ENCODE measurements at regions not wholly inside any gene's neighbourhood (a gene's known extent, or its start where the extent isn't known, plus 50 kb on each side); places are given as distances from the start of the nearest gene placed in this dataset.

GRCh38 chr12:77133566-77133965 lies 68.2 kb upstream of the E2F7 start:
- Histone ChIP-seq H3K9me3 (ENCODE audit: insufficient read depth, low read depth, low read length) (no peaks in the 10 kb centered on the region), H4K20me1 (ENCODE audit: insufficient read depth, low read length) (no peaks in the 10 kb centered on the region), H2AFZ (ENCODE audit: low read depth, low read length) (no peak overlapping the region), H3K27ac (ENCODE audit: low read depth, low read length) (no peak overlapping the region), H3K4me3 (ENCODE audit: insufficient read depth, low read depth, low read length) (no peak overlapping the region), H3K4me2 (ENCODE audit: low read length) (no peak overlapping the region), H3K36me3 (ENCODE audit: insufficient read depth, low read length) (no peaks in the 10 kb centered on the region), H3K4me1 (ENCODE audit: insufficient read depth, low read length) (peaks cover 14% of the 10 kb centered on the region), H3K79me2 (ENCODE audit: insufficient read depth, low read length) (no peaks in the 10 kb centered on the region), H3K9ac (ENCODE audit: low read length) (no peak overlapping the region), H3K27me3 (ENCODE audit: insufficient read depth, low read length) (no peaks in the 10 kb centered on the region)
- H3K9me3 Mint-ChIP-seq (ENCODE audit: unreplicated experiment) = no peaks in the 10 kb centered on the region
- FAIRE-seq (no peak), DNase-seq (ENCODE audit: low read depth) (peak; percentile 51)
- TF ChIP-seq EZH2 (IDR thresholded peaks at IDR 0.05; ENCODE audit: insufficient read depth, low read length) = no peak
- TF ChIP-seq CTCF (IDR thresholded peaks at IDR 0.05; ENCODE audit: insufficient read depth, low read depth, low read length) = no peak
- H3K4me1 Mint-ChIP-seq (ENCODE audit: low read depth, unreplicated experiment) = peaks cover 17% of the 10 kb centered on the region
- H3K36me3 Mint-ChIP-seq (ENCODE audit: low read depth, unreplicated experiment) = no peaks in the 10 kb centered on the region
- H3K27me3 Mint-ChIP-seq (ENCODE audit: low read depth, unreplicated experiment) = no peaks in the 10 kb centered on the region
- H3K27ac Mint-ChIP-seq (ENCODE audit: unreplicated experiment) = no peak overlapping the region
- no peak overlapping the region for H3K4me3 Mint-ChIP-seq (ENCODE audit: unreplicated experiment)

- DNase-seq (ENCODE audit: low read depth) (no peak), FAIRE-seq (no peak)
- no peak overlapping the region for H3K27ac ChIP-seq (ENCODE audit: low read depth, low read length)
- Mint-ChIP-seq H3K36me3 (ENCODE audit: low read depth, unreplicated experiment) (no peaks in the 10 kb centered on the region), H3K4me3 (ENCODE audit: unreplicated experiment) (no peak overlapping the region), H3K27ac (ENCODE audit: unreplicated experiment) (no peak overlapping the region), H3K9me3 (ENCODE audit: unreplicated experiment) (no peaks in the 10 kb centered on the region), H3K4me1 (ENCODE audit: low read depth, unreplicated experiment) (peaks cover 15% of the 10 kb centered on the region), H3K27me3 (ENCODE audit: low read depth, unreplicated experiment) (no peaks in the 10 kb centered on the region)
- no peaks in the 10 kb centered on the region for H3K36me3 ChIP-seq (ENCODE audit: insufficient read depth, low read length)
- H2AFZ ChIP-seq (ENCODE audit: low read depth, low read length) = no peak overlapping the region
- H3K4me1 ChIP-seq (ENCODE audit: insufficient read depth, low read length) = peaks cover 14% of the 10 kb centered on the region
- H3K4me3 ChIP-seq (ENCODE audit: insufficient read depth, low read depth, low read length) = no peak overlapping the region
- H3K9ac ChIP-seq (ENCODE audit: low read length) = no peak overlapping the region
- no peaks in the 10 kb centered on the region for H3K79me2 ChIP-seq (ENCODE audit: insufficient read depth, low read length)
- no peaks in the 10 kb centered on the region for H4K20me1 ChIP-seq (ENCODE audit: insufficient read depth, low read length)
- H3K4me2 ChIP-seq (ENCODE audit: low read length) = no peak overlapping the region
- no peaks in the 10 kb centered on the region for H3K9me3 ChIP-seq (ENCODE audit: insufficient read depth, low read depth, low read length)
- TF ChIP-seq EZH2 (IDR thresholded peaks at IDR 0.05; ENCODE audit: insufficient read depth, low read length) = no peak
- TF ChIP-seq CTCF (IDR thresholded peaks at IDR 0.05; ENCODE audit: insufficient read depth, low read depth, low read length) = no peak
- H3K27me3 ChIP-seq (ENCODE audit: insufficient read depth, low read length) = no peaks in the 10 kb centered on the region
These were observed 66.7 kb upstream of the E2F7 start for GRCh38 chr12:77131977-77132490.

GRCh38 chr12:77130193-77130592 lies 64.8 kb upstream of the E2F7 start:
- no peak overlapping the region for H3K4me3 ChIP-seq (ENCODE audit: insufficient read depth, low read depth, low read length)
- Mint-ChIP-seq H3K4me3 (ENCODE audit: unreplicated experiment) (no peak overlapping the region), H3K36me3 (ENCODE audit: low read depth, unreplicated experiment) (no peaks in the 10 kb centered on the region), H3K4me1 (ENCODE audit: low read depth, unreplicated experiment) (peaks cover 18% of the 10 kb centered on the region), H3K27ac (ENCODE audit: unreplicated experiment) (peak overlapping the region; percentile 73), H3K27me3 (ENCODE audit: low read depth, unreplicated experiment) (no peaks in the 10 kb centered on the region), H3K9me3 (ENCODE audit: unreplicated experiment) (peaks cover under 1% of the 10 kb centered on the region)
- no peak overlapping the region for H2AFZ ChIP-seq (ENCODE audit: low read depth, low read length)
- no peak for FAIRE-seq
- peak overlapping the region; percentile 59 for H3K4me2 ChIP-seq (ENCODE audit: low read length)
- H3K36me3 ChIP-seq (ENCODE audit: insufficient read depth, low read length) = no peaks in the 10 kb centered on the region
- H3K27me3 ChIP-seq (ENCODE audit: insufficient read depth, low read length) = no peaks in the 10 kb centered on the region
- peaks cover 16% of the 10 kb centered on the region for H3K4me1 ChIP-seq (ENCODE audit: insufficient read depth, low read length)
- no peak overlapping the region for H3K9ac ChIP-seq (ENCODE audit: low read length)
- no peaks in the 10 kb centered on the region for H3K79me2 ChIP-seq (ENCODE audit: insufficient read depth, low read length)
- TF ChIP-seq EZH2 (IDR thresholded peaks at IDR 0.05; ENCODE audit: insufficient read depth, low read length) (no peak), CTCF (IDR thresholded peaks at IDR 0.05; ENCODE audit: insufficient read depth, low read depth, low read length) (no peak)
- DNase-seq (ENCODE audit: low read depth) = no peak
- H4K20me1 ChIP-seq (ENCODE audit: insufficient read depth, low read length) = no peaks in the 10 kb centered on the region
- H3K27ac ChIP-seq (ENCODE audit: low read depth, low read length) = no peak overlapping the region
- H3K9me3 ChIP-seq (ENCODE audit: insufficient read depth, low read depth, low read length) = no peaks in the 10 kb centered on the region

Data from astrocyte (in vitro differentiated cells and primary cell).